ENCODE measurements at regions not wholly inside any gene's neighbourhood (a gene's known extent, or its start where the extent isn't known, plus 50 kb on each side); places are given as distances from the start of the nearest gene placed in this dataset.

- DNase-seq: no peak
These were observed 1523.7 kb upstream of the ACVR2A start for GRCh38 chr2:146321175-146321574.

DNA sequence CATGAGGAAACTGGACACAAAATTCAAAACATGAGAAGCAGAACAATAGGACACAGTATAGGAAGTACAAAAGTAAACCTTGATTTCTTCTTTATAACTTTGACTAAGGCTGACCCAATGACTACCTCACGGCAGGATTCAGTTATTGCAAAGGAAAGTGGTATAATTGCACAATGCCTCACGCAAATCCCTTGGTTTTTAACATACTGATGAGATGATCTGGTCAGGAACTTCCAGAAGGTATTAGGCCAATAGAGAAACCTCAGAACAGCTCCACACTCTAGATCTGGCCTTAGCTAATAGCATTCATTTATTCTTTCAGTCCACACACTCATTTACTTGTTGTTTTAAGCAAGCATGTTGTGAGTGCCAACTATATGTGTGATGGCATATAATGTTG lies 1526.9 kb upstream of the ACVR2A start:
- no peak for DNase-seq

DNA sequence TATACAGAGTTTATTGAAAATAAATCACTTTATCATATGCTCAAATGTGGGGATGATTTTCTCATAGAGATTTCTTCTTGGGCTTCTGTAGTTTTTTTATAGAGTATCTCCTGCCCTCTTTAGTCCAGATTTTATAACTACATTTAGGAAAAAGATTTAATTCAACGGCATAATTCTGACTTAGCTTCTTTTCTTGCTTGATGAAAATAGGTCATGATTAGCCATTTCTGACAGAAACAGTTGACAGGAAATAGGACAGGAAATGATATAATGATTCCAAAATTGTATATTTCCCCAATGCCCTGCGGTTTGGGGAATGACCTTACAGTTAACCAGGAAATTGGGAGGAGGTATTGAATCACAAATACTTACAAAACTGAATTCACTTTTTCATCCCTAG lies 1531.9 kb upstream of the ACVR2A start:
- DNase-seq: no peak

DNA sequence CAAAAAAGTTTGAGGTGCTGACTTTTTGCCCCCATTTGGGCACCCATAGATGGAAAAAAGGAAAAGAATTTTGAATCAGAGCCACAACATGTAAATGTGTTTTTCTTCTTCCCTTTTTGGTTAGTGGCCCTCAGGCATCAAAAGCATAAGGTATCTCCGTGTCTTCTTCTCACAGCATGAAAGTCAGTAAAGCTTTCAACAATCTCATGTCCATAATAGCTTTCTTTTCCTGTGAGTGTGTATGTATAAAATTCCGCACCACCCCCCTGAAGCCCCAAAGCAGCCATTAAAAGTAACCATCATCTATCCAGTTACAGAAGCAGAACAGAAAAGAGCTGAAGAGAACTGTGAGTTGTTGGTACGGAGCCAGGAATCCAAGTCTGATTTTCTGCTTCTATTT lies 1539.7 kb upstream of the ACVR2A start:
- no peak for DNase-seq

DNA sequence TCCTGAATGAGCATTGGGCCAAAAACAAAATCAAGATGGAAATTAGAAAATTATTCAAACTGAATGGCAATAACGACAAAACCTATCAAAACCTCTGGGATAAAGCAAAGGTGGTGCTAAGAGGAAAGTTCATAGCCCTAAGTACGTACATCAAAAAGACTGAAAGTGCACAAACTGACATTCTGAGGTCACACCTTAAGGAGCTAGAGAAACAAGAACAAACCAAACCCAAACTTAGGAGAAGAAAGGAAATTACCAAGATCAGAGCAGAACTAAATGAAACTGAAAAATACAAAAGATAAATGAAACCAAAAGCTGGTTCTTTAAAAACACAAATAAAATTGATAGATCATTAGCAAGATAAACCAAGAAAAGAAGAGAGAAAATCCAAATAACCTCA lies 1543.5 kb upstream of the ACVR2A start:
- DNase-seq: no peak

DNA sequence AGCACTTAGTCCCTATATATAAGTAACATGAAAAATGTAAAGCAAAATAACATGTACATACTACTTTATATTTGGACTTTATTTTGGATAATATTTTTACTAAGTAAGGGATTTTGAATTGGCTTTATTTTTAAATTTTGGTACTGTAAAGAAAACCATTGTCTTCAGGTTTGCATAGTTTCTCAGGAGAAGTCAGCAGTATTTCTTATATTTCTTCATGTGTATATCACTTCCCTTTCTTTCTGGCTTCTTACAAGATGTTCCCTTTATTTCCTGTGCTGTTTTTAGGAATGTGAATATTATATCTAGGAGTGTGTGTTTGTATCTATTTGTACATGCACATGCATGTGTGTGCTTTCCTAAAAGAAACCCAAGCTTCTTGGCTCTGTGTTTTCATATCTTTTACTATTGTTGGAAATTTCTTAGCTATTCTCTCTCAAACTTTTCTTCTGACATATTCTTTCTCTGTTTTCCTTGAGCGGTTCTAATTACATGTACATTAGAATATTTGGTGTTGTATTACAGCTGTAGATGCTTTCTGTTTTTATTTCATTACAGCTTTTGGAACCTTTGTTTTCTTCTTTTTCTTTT lies 1549.7 kb upstream of the ACVR2A start:
- no peak for DNase-seq

DNA sequence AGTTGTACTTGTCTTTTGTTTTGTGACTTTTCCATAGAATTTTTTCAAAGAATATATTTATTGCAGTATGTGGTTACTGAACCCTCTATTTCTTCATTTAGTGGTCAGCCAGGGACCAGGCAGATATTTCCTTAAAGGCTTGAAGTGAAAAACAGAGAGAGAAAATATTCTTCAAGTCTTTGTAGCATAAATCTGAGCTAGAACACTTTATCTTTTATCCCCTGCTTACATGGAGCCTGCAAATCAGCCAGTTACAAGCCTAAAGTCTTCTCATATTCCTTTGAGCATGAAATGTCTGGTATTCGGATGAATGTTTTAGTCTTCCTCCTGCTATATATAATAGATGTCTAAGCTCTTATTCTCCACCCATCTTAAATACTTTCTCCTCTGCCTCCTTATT lies 1557.5 kb upstream of the ACVR2A start:
- DNase-seq: no peak

- no peak for DNase-seq
These were observed 1565.9 kb upstream of the ACVR2A start for GRCh38 chr2:146278881-146279280.

- no peak for DNase-seq
These were observed 1573.5 kb upstream of the ACVR2A start for GRCh38 chr2:146271131-146271831.

GRCh38 chr2:146270618-146271017 lies 1574.2 kb upstream of the ACVR2A start:
- no peak for DNase-seq

DNA sequence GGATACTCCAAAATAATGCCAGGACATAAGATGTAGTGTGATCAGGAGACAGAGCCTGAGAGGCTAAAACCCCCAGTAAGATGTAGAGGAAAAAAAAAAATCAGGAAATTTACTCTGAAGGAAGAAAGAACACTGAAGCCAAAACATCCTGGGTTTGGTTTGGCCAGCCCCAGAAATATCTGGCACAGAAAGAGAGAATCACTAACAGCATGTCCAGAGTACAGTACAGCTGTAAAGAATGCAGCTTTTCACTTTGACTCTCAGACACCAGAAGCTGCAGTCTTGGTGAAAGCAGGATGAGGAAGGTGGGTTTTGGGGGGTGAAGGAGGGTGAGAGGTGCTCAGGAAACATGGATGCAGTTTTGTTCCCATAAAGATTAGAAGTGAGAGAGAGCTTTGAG lies 1577.7 kb upstream of the ACVR2A start:
- no peak for DNase-seq

GRCh38 chr2:146265656-146266055 lies 1579.2 kb upstream of the ACVR2A start:
- no peak for DNase-seq

DNA sequence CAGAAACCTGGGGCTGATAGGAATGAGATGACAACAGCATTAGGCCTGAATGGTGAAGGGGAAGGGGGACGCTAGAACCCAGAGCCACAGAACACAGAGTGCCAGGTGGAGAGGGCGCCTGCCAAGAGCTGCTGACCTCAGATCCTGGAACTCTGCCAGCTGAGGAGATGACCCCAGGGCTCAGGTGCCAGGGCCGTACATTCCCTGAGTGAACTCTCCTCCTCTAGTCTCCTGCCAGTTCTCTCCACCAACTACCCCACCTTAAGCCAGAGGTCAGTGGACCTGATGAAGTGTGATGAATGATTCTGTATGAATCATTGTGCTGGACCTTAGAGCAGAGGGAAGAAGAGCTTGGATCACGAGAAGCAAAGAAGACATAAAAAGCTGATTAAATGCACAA lies 1582.2 kb upstream of the ACVR2A start:
- DNase-seq: no peak

GRCh38 chr2:146260551-146260950 lies 1584.3 kb upstream of the ACVR2A start:
- DNase-seq: no peak

- no peak for DNase-seq
These were observed 1585.0 kb upstream of the ACVR2A start for GRCh38 chr2:146259816-146260215.

DNA sequence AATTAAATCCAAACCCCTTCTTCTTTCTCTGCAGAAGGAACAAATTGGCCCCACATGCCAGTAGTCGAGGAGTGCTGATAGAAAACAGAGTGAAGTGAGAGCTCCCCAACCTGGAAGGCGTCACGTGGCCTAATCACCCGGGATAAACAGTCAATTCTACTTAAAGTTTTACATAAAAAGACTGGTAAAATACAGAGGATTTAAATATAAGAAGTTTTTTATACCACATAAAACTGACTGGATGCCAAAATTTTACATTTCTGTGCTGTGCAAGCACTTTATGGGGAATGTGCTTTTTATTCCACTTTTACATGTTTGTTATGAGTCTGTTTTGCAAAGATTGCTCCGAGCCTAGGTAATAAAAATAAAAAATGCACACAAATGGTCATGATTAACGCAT lies 1586.8 kb upstream of the ACVR2A start:
- no peak for DNase-seq

GRCh38 chr2:146252119-146252518 lies 1592.7 kb upstream of the ACVR2A start:
- DNase-seq: no peak

- no peak for DNase-seq
These were observed 1593.5 kb upstream of the ACVR2A start for GRCh38 chr2:146251328-146251727.

DNA sequence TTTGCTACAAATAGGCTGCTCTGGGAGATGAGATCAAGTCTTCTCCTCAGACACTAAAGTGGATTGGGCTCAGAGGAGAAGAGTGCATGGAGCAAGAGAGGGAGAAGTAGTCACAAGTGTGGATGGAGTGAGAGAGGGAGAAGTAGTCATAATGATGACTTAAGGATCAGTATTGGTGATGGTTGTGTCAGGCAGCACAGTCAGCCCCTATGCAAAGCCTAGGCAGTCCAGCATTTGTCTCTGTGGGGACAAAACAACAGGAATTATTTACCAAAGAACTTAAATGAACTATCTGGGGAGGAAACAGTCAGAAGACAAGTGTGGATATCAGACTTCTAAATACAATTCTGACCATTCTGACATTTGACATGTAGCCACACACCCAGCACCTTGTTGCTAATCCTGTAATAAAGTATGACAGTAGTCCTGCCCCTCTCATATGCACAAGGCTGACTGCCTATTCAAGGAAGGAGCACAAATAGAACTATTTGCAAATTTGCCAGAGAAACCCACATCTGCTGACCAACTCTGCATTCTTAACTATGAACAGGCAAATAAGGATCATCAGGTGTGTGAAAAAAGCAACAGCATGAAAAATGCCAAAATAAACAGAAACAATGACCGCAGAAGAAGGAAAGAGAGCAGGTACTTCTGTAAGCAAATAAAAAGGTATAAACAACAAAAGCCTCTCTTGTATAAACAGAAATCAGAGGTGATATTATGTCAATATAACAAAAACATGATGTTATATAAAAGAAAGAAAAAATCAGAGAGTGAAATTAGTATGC lies 1597.9 kb upstream of the ACVR2A start:
- no peak for DNase-seq

GRCh38 chr2:146246002-146246735 lies 1598.7 kb upstream of the ACVR2A start:
- no peak for DNase-seq

- no peak for DNase-seq
These were observed 1600.0 kb upstream of the ACVR2A start for GRCh38 chr2:146244830-146245229.

- DNase-seq: no peak
These were observed 1600.7 kb upstream of the ACVR2A start for GRCh38 chr2:146244131-146244530.

GRCh38 chr2:146241023-146241422 lies 1603.8 kb upstream of the ACVR2A start:
- DNase-seq: no peak

- no peak for DNase-seq
These were observed 1604.4 kb upstream of the ACVR2A start for GRCh38 chr2:146240391-146240790.
